Activated naive CD4-positive, alpha-beta T cell treated with anti-CD3 and anti-CD28 coated beads for 36 hours (primary cell): ENCODE measurements at regions not wholly inside any gene's neighbourhood (a gene's known extent, or its start where the extent isn't known, plus 50 kb on each side); places are given as distances from the start of the nearest gene placed in this dataset.
"Not testable (repeated sequence)": the region's sequence is repeated elsewhere in the genome, so short reads cannot be mapped to it uniquely, and the experiment has no call there.

ENCODE experiments used
- CTCF ChIA-PET: fragments of 350-600 bp; sonication (Branson Sonifier 250); formaldehyde crosslinking; loops from one replicate; lab custom pipeline; 2021; ENCODE audit warnings: antibody characterized with exemption; lab: Charles Lee
- DNase-seq: peaks from one replicate; pipeline ENCODE4 v3.0.0-alpha.2; 2020
- H3K27ac Mint-ChIP-seq: one replicate; pipeline ENCODE4 v1.8.0; 2021; ENCODE audit warnings: mild to moderate bottlenecking, mixed read lengths
- H3K27me3 Mint-ChIP-seq: one replicate; pipeline ENCODE4 v1.8.0; 2021; ENCODE audit warnings: low read depth, mixed read lengths
- H3K36me3 Mint-ChIP-seq: one replicate; pipeline ENCODE4 v1.8.0; 2021; ENCODE audit warnings: low read depth, mixed read lengths
- H3K4me1 Mint-ChIP-seq: one replicate; pipeline ENCODE4 v1.8.0; 2021; ENCODE audit warnings: low read depth, mixed read lengths
- H3K4me3 Mint-ChIP-seq: one replicate; pipeline ENCODE4 v1.8.0; 2021; ENCODE audit warnings: mild to moderate bottlenecking, moderate library complexity, mixed read lengths
- H3K9me3 Mint-ChIP-seq: one replicate; pipeline ENCODE4 v1.8.0; 2021; ENCODE audit warnings: mixed read lengths
- intact Hi-C: fragments of 100-400 bp; cut with micrococcal nuclease; formaldehyde crosslinking; loops from one replicate; pipeline ENCODE4 v1.15.1; 2023

DNA sequence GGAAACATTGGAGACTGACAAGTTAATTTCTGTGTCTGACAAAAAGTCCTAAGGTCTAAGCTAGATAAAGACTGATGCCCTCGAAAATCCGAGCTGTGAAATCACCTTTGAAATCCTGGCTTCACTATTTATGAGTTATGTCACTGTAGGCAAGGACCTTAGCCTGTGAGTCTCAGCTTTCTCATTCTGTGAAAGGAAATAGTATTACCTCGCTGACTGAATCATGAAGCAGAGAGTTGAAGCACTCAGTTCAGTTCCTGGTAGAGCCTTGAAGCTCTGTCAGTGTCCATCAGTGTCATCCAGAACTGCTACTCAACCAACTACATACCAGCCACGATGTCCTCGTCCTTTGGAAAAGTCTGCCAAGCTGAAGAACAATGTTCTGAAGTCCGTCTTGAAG lies 1025.6 kb upstream of the GYPC start:
- intact Hi-C loops, result no loop called here
- Mint-ChIP-seq H3K4me1 (no peaks in the 10 kb centered on the region), H3K27me3 (no peaks in the 10 kb centered on the region), H3K27ac (no peak overlapping the region), H3K4me3 (no peak overlapping the region), H3K9me3 (peaks cover 14% of the 10 kb centered on the region), H3K36me3 (no peaks in the 10 kb centered on the region)
- CTCF ChIA-PET, result no interaction called here
- no peak for DNase-seq

DNA sequence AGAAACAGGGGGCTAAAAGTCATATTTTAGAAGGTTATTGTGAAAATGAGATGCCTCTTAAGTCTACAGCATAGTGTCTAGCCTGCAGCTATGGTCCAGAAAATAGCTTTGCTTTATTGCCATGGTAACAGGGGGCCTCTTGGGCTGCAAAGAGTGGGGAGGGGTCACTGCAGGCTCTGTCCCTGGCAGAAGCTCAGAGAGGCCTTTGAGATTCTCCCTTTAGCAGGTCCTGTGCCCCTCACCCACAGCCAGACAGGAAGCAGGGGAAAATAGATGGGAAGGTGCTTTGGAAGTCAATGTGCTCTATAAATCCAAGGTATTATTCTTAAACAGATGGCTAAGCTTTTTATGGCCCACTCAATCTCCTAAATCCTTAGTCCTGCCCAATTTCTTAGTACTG lies 1021.3 kb upstream of the GYPC start:
- intact Hi-C loops, result no loop called here
- DNase-seq, result no peak
- H3K36me3 Mint-ChIP-seq, result no peaks in the 10 kb centered on the region
- no peak overlapping the region for H3K4me3 Mint-ChIP-seq
- H3K27me3 Mint-ChIP-seq, result no peaks in the 10 kb centered on the region
- CTCF ChIA-PET, result no interaction called here
- H3K9me3 Mint-ChIP-seq, result peaks cover 2% of the 10 kb centered on the region
- no peak overlapping the region for H3K27ac Mint-ChIP-seq
- no peaks in the 10 kb centered on the region for H3K4me1 Mint-ChIP-seq

DNA sequence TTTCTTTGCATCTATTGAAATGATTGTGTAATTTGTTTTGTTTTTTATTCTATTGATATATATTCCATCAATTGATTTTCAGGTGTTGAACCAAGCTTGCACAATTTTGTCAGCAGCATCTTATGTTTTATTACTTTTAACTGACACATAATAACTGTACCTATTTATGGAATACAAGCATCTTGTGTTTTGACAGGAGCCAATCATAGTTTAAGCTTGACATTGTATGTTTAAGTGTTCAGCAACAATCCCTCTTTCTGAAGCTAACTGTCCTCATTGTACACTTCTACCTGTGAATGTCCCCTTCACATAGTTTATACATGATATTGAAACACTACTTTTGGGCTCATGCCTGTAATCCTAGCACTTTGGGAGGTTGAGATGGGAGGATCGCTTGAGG lies 1017.6 kb upstream of the GYPC start:
- Mint-ChIP-seq H3K27me3 (no peaks in the 10 kb centered on the region), H3K4me3 (no peak overlapping the region), H3K36me3 (no peaks in the 10 kb centered on the region), H3K27ac (no peak overlapping the region), H3K4me1 (no peaks in the 10 kb centered on the region), H3K9me3 (no peaks in the 10 kb centered on the region)
- no peak for DNase-seq
- CTCF ChIA-PET, result no interaction called here
- intact Hi-C loops, result no loop called here

- Mint-ChIP-seq H3K36me3 (no peaks in the 10 kb centered on the region), H3K4me3 (no peak overlapping the region), H3K27ac (no peak overlapping the region), H3K27me3 (no peaks in the 10 kb centered on the region), H3K4me1 (no peaks in the 10 kb centered on the region), H3K9me3 (no peaks in the 10 kb centered on the region)
- CTCF ChIA-PET, result no interaction called here
- intact Hi-C loops, result no loop called here
- no peak for DNase-seq
These were observed 1013.9 kb upstream of the GYPC start for GRCh38 chr2:125642032-125642431.

DNA sequence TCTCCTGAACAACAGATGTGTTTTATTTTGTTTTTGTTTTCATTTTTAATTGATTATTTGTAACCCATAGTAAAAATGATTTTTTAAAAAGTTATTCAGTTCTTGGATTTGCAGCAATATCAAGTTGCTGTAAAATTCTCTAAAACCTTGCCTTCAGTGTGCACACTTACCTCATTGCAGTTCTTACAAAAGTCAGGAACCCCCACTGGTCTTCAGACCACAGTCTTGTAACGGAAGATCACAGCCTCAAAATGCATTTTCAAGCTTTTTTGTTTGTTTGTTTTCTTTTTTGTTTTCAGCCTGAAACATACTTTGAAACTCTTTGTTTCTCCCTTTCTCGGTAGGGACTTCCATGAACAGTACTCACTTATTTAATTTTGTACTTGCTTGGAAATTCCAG lies 1012.8 kb upstream of the GYPC start:
- Mint-ChIP-seq H3K27me3 (no peaks in the 10 kb centered on the region), H3K36me3 (no peaks in the 10 kb centered on the region), H3K9me3 (no peaks in the 10 kb centered on the region), H3K27ac (no peak overlapping the region), H3K4me3 (no peak overlapping the region), H3K4me1 (no peaks in the 10 kb centered on the region)
- no peak for DNase-seq
- CTCF ChIA-PET, result no interaction called here
- intact Hi-C loops, result no loop called here

DNA sequence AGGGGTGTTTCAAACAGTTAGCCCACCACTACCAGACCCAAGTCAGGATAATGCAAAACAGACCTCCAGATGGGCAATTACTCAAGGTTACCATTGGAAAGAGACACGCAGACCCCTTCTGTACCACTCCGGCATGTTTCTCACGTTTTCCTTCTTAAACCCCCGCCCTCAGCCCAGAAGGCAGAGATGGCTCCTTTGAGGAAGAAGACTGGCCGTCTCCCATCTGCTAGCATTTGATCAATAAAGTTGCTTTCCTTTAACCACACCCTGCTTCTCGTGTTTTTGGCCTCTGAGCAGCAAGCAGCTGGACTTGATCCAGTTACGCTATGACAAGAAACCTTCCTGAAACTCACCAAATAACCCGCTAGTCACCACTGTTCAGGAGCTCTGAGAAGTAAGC lies 1012.4 kb upstream of the GYPC start:
- Mint-ChIP-seq H3K27ac (no peak overlapping the region), H3K36me3 (no peaks in the 10 kb centered on the region), H3K4me1 (no peaks in the 10 kb centered on the region), H3K9me3 (no peaks in the 10 kb centered on the region), H3K27me3 (no peaks in the 10 kb centered on the region), H3K4me3 (no peak overlapping the region)
- DNase-seq, result no peak
- CTCF ChIA-PET, result no interaction called here
- intact Hi-C loops, result no loop called here

- CTCF ChIA-PET, result no interaction called here
- Mint-ChIP-seq H3K4me1 (no peaks in the 10 kb centered on the region), H3K9me3 (no peaks in the 10 kb centered on the region), H3K27me3 (no peaks in the 10 kb centered on the region), H3K36me3 (no peaks in the 10 kb centered on the region), H3K27ac (no peak overlapping the region), H3K4me3 (no peak overlapping the region)
- no peak for DNase-seq
- intact Hi-C loops, result no loop called here
These were observed 1011.7 kb upstream of the GYPC start for GRCh38 chr2:125644257-125644656.

- no peak overlapping the region for H3K4me3 Mint-ChIP-seq
- H3K27me3 Mint-ChIP-seq, result no peaks in the 10 kb centered on the region
- no peaks in the 10 kb centered on the region for H3K36me3 Mint-ChIP-seq
- CTCF ChIA-PET, result no interaction called here
- H3K27ac Mint-ChIP-seq, result no peak overlapping the region
- intact Hi-C loops, result no loop called here
- DNase-seq, result no peak
- peaks cover 6% of the 10 kb centered on the region for H3K9me3 Mint-ChIP-seq
- H3K4me1 Mint-ChIP-seq, result no peaks in the 10 kb centered on the region
These were observed 1003.7 kb upstream of the GYPC start for GRCh38 chr2:125652280-125652679.

- Mint-ChIP-seq H3K27me3 (no peaks in the 10 kb centered on the region), H3K36me3 (no peaks in the 10 kb centered on the region), H3K4me3 (no peak overlapping the region), H3K4me1 (no peaks in the 10 kb centered on the region), H3K27ac (no peak overlapping the region), H3K9me3 (peaks cover 6% of the 10 kb centered on the region)
- no peak for DNase-seq
- intact Hi-C loops, result no loop called here
- CTCF ChIA-PET, result no interaction called here
These were observed 1001.7 kb upstream of the GYPC start for GRCh38 chr2:125654226-125654625.

DNA sequence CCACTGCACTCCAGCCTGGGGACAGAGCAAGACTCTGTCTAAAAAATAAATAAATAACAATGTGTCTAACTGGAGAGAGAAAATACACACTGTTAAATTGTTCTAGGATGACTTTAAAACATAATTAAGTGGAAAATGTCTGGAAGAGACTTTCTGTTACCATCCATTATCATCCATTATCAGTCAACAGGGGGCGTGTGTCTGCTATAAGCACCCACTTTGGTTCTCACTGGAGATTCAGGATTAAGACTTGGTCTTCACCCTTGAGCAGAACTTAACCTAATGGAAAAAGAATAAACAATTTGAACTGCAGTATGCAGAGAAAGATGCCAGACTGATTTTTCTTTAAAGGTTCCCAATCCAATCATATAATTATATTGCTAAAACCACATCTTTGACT lies 999.8 kb upstream of the GYPC start:
- no peak for DNase-seq
- no peaks in the 10 kb centered on the region for H3K27me3 Mint-ChIP-seq
- no peaks in the 10 kb centered on the region for H3K4me1 Mint-ChIP-seq
- peaks cover 2% of the 10 kb centered on the region for H3K9me3 Mint-ChIP-seq
- CTCF ChIA-PET, result no interaction called here
- no peaks in the 10 kb centered on the region for H3K36me3 Mint-ChIP-seq
- H3K4me3 Mint-ChIP-seq, result no peak overlapping the region
- intact Hi-C loops, result no loop called here
- H3K27ac Mint-ChIP-seq, result no peak overlapping the region

DNA sequence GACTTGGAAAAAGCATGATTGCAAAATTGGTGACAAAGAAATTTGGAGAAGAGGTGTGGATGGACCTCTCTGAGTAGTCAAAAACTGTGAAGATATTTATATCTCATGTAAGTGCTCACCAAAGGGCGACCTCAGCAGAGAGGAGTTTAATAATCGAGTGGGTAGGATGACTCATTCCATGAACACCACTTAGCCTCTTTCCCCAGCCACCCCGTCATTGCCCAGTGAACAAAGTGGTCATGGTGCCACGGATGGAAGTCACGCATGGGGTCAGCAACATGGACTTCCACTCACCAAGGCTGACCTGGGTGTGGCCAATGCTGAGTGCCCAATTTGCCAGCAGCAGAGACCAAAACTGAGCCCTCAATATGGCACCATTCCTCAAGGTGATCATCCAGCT lies 997.4 kb upstream of the GYPC start:
- no peak for DNase-seq
- CTCF ChIA-PET, result no interaction called here
- no peaks in the 10 kb centered on the region for H3K4me1 Mint-ChIP-seq
- H3K27me3 Mint-ChIP-seq, result no peaks in the 10 kb centered on the region
- H3K9me3 Mint-ChIP-seq, result peaks cover 5% of the 10 kb centered on the region
- H3K36me3 Mint-ChIP-seq, result no peaks in the 10 kb centered on the region
- H3K4me3 Mint-ChIP-seq, result no peak overlapping the region
- no peak overlapping the region for H3K27ac Mint-ChIP-seq
- intact Hi-C loops, result no loop called here

GRCh38 chr2:125660369-125660768 lies 995.6 kb upstream of the GYPC start:
- H3K9me3 Mint-ChIP-seq, CTCF ChIA-PET, H3K27me3 Mint-ChIP-seq, H3K36me3 Mint-ChIP-seq, H3K4me1 Mint-ChIP-seq, H3K27ac Mint-ChIP-seq, DNase-seq, H3K4me3 Mint-ChIP-seq, intact Hi-C loops: not testable (repeated sequence)

DNA sequence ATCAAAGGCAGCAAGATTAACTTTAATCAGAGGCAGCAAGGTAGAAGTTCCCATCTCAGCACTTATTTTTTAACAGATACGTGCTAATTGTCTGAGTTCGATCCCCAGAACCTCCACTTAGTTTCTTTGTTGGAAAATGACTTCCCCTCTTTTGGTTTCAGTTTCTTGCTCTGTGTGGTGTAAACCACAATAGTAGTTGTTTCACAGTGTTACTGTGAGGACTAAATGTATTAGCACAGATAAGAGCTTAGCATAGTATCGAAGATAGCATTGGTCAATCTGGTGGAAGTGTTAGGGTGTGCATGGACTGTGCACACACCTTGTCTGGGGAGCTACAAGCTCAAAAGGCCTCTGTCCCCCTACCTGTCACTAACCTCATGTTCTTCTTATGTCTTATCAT lies 988.3 kb upstream of the GYPC start:
- no peak for DNase-seq
- intact Hi-C loops, result no loop called here
- no peaks in the 10 kb centered on the region for H3K27me3 Mint-ChIP-seq
- no peaks in the 10 kb centered on the region for H3K36me3 Mint-ChIP-seq
- no peak overlapping the region for H3K27ac Mint-ChIP-seq
- no peaks in the 10 kb centered on the region for H3K4me1 Mint-ChIP-seq
- CTCF ChIA-PET, result no interaction called here
- peaks cover 10% of the 10 kb centered on the region for H3K9me3 Mint-ChIP-seq
- H3K4me3 Mint-ChIP-seq, result no peak overlapping the region

DNA sequence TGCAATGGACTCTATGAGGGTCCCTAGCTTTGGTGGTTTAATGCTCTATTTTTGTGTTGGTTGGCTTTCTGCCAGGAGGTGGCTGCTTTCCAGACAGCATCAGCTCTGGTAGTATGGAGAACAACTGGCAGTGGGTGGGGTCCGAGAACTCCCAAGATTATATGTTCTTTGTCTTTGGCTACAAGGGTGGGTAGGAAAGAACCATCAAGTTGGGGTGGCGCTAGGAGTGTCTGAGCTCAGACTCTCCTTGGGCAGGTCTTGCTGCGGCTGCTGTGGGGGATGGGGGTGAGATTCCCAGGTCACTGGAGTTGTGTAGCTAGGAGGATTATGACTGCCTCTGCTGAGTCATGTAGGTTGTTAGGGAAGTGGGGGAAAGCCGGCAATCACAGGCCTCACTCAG lies 976.1 kb upstream of the GYPC start:
- intact Hi-C loops, result no loop called here
- H3K4me1 Mint-ChIP-seq, result no peaks in the 10 kb centered on the region
- H3K27me3 Mint-ChIP-seq, result no peaks in the 10 kb centered on the region
- H3K27ac Mint-ChIP-seq, result no peak overlapping the region
- no peak overlapping the region for H3K4me3 Mint-ChIP-seq
- no peaks in the 10 kb centered on the region for H3K36me3 Mint-ChIP-seq
- DNase-seq, result no peak
- peaks cover 5% of the 10 kb centered on the region for H3K9me3 Mint-ChIP-seq
- CTCF ChIA-PET, result no interaction called here
